ENCODE measurements at regions not wholly inside any gene's neighbourhood (a gene's known extent, or its start where the extent isn't known, plus 50 kb on each side); places are given as distances from the start of the nearest gene placed in this dataset.

DNA sequence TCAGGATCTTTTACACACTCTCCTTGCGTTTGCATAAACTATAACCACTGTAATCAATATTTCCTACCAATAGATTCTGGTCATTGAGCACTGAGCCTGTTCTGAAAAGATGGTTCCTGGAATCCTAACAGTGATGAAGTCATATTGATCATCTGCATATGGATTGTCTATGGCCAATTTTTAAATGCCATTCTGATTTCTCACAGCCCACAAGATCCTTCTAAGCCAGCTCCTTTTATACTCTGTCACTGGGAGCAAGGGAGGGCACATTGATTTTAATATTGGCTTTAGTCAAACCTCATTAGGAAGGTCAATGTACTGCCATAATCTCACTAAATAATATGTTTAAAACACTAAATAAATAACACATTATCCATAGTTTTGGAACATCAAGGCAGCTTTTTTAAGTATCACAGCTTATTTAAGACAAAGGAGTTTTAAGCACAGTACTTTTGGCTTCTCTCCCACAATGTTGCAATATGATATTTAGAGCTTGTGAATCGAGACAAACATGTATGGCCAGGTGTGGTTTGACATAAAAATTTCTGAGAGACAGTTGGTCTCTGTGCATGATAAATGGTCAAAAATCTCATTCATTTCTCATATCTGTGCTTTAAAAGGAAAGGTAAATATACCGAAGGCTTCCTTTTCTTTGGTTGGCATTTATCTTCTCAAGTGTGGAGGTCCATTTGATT, 267.3 kb downstream of the MTX2 start:
- TF ChIP-seq EZH2 (IDR thresholded peaks at IDR 0.05; ENCODE audit: low read depth): no peak
- TF ChIP-seq, protein P1, sequence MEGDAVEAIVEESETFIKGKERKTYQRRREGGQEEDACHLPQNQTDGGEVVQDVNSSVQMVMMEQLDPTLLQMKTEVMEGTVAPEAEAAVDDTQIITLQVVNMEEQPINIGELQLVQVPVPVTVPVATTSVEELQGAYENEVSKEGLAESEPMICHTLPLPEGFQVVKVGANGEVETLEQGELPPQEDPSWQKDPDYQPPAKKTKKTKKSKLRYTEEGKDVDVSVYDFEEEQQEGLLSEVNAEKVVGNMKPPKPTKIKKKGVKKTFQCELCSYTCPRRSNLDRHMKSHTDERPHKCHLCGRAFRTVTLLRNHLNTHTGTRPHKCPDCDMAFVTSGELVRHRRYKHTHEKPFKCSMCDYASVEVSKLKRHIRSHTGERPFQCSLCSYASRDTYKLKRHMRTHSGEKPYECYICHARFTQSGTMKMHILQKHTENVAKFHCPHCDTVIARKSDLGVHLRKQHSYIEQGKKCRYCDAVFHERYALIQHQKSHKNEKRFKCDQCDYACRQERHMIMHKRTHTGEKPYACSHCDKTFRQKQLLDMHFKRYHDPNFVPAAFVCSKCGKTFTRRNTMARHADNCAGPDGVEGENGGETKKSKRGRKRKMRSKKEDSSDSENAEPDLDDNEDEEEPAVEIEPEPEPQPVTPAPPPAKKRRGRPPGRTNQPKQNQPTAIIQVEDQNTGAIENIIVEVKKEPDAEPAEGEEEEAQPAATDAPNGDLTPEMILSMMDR (conservative IDR thresholded peaks at IDR 0.05): no peak
- Histone ChIP-seq H3K4me1 (replicated peaks; ENCODE audit: insufficient read depth) (peaks cover 5% of the 10 kb centered on the region; the same call in 1 of the 2 replicates), H3K79me2 (ENCODE audit: low read depth) (no peaks in the 10 kb centered on the region), H3K4me3 (no peak overlapping the region), H2AFZ (no peak overlapping the region), H3K36me3 (ENCODE audit: low read depth) (no peaks in the 10 kb centered on the region), H3K4me2 (no peak overlapping the region), H4K20me1 (ENCODE audit: insufficient read depth) (no peaks in the 10 kb centered on the region), H3K9me3 (ENCODE audit: insufficient read depth, low read depth) (no peaks in the 10 kb centered on the region), H3K9me2 (ENCODE audit: insufficient read depth) (no peaks in the 10 kb centered on the region), H3F3A (ENCODE audit: insufficient read depth, low read depth) (no peaks in the 10 kb centered on the region), H3K27ac (no peak overlapping the region), H3K27me3 (ENCODE audit: insufficient read depth, low read depth) (no peaks in the 10 kb centered on the region)
- peak in 1 of 2 experiments; percentile 52 for DNase-seq
- intact Hi-C loops (cut with micrococcal nuclease; ENCODE audit: unreplicated experiment): no loop called here
- BruUV-seq (replicated peaks): no TSS peak
- ChIA-PET CTCF (interaction anchor here (2.4 kb wide), 1 partner anchor 18 kb away, joined by 12 read pairs; no protein-coding TSS in a partner anchor), POLR2A (ENCODE audit: unreplicated experiment) (no interaction called here)

DNA sequence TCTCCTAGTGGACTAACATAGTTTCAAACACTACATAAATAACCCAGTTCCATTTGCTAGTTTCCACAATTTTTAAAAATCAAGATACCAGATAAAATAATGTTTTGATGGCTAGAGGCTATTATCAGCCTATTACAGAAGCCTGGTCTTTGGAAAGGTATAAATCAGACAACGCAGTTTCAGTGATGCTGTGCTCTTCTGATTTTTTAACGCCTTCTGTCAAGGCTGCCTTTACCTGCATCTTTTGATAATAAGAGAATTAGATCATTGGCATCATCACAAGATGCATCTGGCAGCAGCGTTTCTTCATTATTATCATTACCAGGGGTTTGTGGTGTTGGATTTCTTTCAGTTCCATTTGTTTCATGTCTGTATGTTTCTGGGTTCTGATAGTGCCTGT, 268.7 kb downstream of the MTX2 start:
- H3K27me3 ChIP-seq (ENCODE audit: insufficient read depth, low read depth): no peaks in the 10 kb centered on the region
- no peak for DNase-seq
- H3F3A ChIP-seq (ENCODE audit: insufficient read depth, low read depth): no peaks in the 10 kb centered on the region
- no peaks in the 10 kb centered on the region for H3K9me3 ChIP-seq (ENCODE audit: insufficient read depth, low read depth)
- H3K4me3 ChIP-seq: no peak overlapping the region
- H3K4me2 ChIP-seq: no peak overlapping the region
- no peaks in the 10 kb centered on the region for H3K79me2 ChIP-seq (ENCODE audit: low read depth)
- ChIA-PET POLR2A (ENCODE audit: unreplicated experiment) (no interaction called here), CTCF (no interaction called here)
- no peak overlapping the region for H2AFZ ChIP-seq
- intact Hi-C loops (cut with micrococcal nuclease; ENCODE audit: unreplicated experiment): no loop called here
- BruUV-seq (replicated peaks): no TSS peak
- TF ChIP-seq, protein P1 (conservative IDR thresholded peaks at IDR 0.05): no peak
- TF ChIP-seq EZH2 (IDR thresholded peaks at IDR 0.05; ENCODE audit: low read depth): no peak
- no peaks in the 10 kb centered on the region for H3K9me2 ChIP-seq (ENCODE audit: insufficient read depth)
- no peak overlapping the region for H3K27ac ChIP-seq
- H4K20me1 ChIP-seq (ENCODE audit: insufficient read depth): no peaks in the 10 kb centered on the region
- H3K36me3 ChIP-seq (ENCODE audit: low read depth): no peaks in the 10 kb centered on the region
- H3K4me1 ChIP-seq (replicated peaks; ENCODE audit: insufficient read depth): peaks cover 5% of the 10 kb centered on the region; the same call in 1 of the 2 replicates

- no peak for DNase-seq
- TF ChIP-seq, protein P1 (conservative IDR thresholded peaks at IDR 0.05): no peak
- no peak for TF ChIP-seq EZH2 (IDR thresholded peaks at IDR 0.05; ENCODE audit: low read depth)
- CTCF ChIA-PET: no interaction called here
Measured at GRCh38 chr2:176540995-176541394, 271.8 kb downstream of the MTX2 start.

More at GRCh38 chr2:176540995-176541394, 271.8 kb downstream of the MTX2 start:
- Histone ChIP-seq H3K27ac (no peak overlapping the region), H3K9me2 (ENCODE audit: insufficient read depth) (no peaks in the 10 kb centered on the region), H3K79me2 (ENCODE audit: low read depth) (no peaks in the 10 kb centered on the region), H4K20me1 (ENCODE audit: insufficient read depth) (no peaks in the 10 kb centered on the region), H3K36me3 (ENCODE audit: low read depth) (no peaks in the 10 kb centered on the region), H3K4me2 (no peak overlapping the region), H3K4me1 (replicated peaks; ENCODE audit: insufficient read depth) (peaks cover 5% of the 10 kb centered on the region; the same call in 1 of the 2 replicates), H3F3A (ENCODE audit: insufficient read depth, low read depth) (no peaks in the 10 kb centered on the region), H2AFZ (no peak overlapping the region), H3K4me3 (no peak overlapping the region), H3K9me3 (ENCODE audit: insufficient read depth, low read depth) (no peaks in the 10 kb centered on the region), H3K27me3 (ENCODE audit: insufficient read depth, low read depth) (no peaks in the 10 kb centered on the region)
- intact Hi-C loops (cut with micrococcal nuclease; ENCODE audit: unreplicated experiment): no loop called here
- POLR2A ChIA-PET (ENCODE audit: unreplicated experiment): no interaction called here
- BruUV-seq (replicated peaks): no TSS peak

Data from PC-9 (cell line).